ENCODE measurements at regions not wholly inside any gene's neighbourhood (a gene's known extent, or its start where the extent isn't known, plus 50 kb on each side); places are given as distances from the start of the nearest gene placed in this dataset.
A peak's percentile ranks its signal among the peaks of the same experiment; 100 is the strongest.
"Not testable (repeated sequence)": the region's sequence is repeated elsewhere in the genome, so short reads cannot be mapped to it uniquely, and the experiment has no call there.

DNA sequence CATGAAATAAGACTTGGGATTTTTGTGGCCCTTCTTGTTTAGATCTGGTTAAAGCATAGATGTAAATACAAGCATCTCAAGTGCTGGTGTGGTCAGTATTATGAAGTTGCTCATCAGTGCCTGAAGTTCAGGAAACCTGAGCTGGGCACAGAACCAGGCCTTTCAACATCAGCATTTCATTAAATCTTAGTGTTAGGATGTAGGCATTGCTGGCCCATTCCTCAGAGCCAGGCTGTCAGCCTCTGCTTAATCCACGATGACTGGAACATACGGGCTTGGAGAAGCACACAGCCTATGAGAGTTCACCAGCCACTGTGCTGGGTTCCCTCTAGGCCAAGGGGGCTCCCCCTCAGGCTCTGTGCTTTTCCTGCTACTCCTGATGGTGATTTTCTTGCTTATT lies 270.2 kb downstream of the EN1 start:
- intact Hi-C loops (cut with DNase I) = no loop called here
- DNase-seq = no peak

DNA sequence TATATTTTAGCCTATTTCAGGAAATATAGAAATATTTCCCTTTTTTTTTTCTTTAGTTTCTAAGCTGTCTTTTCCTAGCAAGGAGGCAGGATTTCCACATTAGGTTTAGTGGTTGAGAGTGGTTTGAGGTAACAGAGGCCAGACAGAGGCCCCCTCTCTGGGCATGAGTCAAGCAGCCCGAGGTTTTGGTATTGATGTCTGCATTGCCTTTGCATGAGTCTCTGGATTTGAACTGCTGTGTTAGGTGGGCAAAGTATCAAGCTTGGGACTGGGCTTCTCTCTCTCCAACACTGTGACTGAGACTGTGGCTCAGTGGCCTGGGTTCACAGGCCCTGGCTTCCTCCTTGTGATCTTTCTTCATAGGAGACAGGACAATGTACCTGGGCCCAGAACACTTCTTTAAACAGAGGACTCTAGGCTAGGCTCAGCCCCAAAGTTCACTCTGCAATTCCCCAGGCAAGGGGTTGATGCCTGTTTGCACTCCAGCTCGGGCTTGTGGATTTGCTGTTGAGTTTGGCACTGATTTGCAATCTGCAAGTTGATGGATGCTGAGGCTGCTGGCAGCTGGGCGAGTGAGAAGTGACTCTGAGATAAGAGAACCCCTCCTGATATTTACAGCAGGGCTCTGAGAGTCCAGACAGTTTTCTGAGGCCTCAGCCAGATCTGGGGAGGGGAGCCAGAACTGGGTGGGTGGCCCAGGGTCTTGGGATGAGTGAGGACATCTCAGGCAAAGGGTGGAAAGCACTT lies 271.2 kb downstream of the EN1 start:
- intact Hi-C loops (cut with DNase I) = no loop called here
- DNase-seq = no peak

DNA sequence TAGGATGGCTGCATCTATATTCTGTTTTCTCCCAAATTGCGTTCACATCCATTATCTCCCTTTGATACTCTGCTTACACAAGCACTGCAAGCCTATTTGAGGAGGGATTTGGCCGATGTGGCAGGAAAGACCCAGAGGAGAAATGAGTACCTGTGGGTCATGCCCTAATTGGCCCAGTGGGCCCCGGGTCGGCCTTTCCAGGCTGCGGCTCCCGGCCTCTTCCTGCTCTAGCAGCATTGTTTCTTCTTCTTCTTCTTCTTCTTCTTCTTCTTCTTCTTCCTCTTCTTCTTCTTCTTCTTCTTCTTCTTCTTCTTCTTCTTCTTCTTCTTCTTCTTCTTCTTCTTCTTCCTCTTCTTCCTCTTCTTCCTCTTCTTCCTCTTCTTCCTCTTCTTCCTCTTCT lies 275.1 kb downstream of the EN1 start:
- intact Hi-C loops (cut with DNase I) = not testable (repeated sequence)

DNA sequence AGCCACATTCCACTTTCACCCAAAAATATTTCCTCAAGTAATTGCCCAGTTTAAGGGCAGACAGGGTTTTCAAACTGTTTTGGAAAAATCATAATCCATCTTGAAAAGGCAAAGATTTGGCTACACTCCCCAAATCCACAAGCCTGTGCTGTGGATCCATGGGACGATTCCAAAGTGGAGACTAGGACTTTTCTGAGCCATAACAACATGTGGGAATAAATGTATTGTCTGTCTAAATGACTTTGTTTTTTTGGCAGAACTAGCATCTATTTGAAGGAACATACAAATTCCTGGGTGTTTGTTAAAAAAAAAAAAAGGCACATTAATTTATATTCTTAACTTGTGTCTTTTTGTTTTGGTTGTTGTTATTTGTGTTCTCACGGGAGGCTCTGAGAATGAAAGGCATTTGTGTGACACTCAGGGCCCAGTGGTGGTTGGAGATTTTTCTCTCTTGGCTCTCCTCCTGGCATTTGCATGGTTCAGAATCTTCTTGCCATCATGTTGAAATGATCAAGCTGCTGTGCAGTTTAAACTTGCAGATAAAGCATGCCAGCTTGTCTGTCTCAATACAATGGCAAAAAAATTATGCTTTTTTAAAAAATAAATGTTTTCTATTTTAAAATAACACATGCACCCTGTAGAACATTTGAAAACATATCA lies 277.4 kb downstream of the EN1 start:
- DNase-seq = no peak
- intact Hi-C loops (cut with DNase I) = no loop called here

More for the DNA sequence above, 275.1 kb downstream of the EN1 start:
- peak in 1 of 10 donors; percentile 79 for DNase-seq

DNA sequence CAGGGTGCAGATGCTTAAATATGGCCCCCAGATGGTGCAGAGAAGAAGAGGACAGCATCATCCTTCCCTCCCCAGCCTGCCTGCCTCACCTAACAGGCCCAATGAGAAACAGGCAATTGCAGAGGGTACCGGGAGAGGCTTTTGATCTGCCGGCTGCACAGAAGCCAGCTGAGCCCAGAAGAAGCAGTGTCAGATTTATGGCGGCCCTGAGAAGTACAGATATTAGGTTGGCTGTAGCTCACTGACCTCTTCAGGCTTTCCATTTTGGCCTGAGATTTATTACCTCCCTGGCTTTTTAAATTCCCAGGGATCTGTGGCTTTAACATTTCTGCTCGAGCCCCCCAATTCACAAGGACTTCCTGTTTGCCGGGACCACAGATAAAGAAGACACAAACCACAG lies 278.7 kb downstream of the EN1 start:
- intact Hi-C loops (cut with DNase I) = no loop called here
- DNase-seq = no peak

DNA sequence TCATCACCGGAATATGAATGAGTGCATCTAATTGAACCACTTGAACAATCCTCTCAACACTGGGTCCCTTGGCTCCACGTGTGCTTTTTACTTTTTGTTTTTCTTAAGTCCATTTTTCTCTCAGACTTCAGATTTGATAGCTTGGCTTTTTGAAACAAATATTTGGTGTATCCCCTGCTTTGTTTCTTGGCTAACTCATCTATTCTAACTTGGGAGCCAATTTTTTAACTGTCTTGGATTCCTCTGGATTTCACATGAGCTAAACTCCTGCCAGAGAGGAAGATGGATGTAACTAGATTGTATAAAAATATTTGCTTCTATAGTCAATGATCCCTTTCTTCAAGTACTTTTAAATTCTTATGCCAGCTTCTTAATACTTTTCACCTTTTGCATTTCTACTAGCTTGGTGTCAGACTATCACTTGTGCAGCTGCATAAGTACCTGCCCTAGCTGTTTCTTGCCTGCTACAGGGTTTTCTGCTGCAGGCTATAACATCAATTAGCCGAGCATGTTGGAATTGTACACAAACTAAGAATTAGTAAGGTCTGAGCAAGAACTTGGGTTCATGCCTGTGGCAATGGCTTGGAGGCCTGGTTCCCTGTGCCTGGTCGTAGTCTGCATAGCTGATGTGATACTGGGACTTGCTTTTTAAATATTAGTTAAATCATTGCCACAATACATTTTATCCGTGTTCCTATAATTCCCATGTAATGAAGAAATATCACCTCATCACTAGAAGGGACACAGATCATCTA lies 281.5 kb downstream of the EN1 start:
- intact Hi-C loops (cut with DNase I) = no loop called here
- DNase-seq = no peak

DNA sequence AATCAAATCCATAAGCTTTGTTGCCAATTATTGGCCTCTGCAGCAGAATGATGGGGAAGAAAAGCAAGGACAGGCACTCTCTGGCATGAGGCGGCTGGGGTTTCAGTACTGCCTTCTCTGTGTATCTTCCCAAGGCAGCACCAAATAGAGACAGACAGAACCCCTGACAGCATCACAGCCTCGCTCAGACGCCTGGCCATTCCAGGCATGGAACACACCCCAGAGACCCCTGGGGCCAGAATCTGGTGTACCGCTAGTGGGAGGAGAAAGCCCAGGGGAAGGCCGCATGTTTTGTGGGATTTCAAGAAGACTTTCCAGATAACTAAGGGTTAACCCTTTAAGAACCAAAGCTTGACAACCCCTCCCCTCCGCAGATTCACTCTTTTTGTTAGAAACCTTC lies 282.1 kb downstream of the EN1 start:
- DNase-seq = no peak
- intact Hi-C loops (cut with DNase I) = no loop called here

DNA sequence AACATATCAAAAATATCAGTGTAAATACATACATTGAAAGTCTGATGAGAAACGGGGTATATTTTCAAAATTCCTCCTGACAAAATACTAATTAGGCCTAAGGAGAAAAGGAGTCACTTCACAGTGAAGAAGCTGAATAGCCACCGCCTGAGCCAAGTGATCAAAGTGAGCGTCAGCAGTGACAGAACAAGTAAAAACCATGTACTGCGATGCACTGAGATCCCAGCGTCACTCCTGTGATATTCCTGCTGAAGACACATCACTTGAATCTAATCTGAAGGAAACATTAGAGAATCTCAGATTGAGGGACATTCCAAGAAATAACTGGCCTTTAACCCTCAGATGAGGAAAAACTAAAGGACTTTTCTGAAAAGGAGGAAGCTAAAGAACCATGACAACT lies 285.3 kb downstream of the EN1 start:
- DNase-seq = no peak
- intact Hi-C loops (cut with DNase I) = no loop called here

DNA sequence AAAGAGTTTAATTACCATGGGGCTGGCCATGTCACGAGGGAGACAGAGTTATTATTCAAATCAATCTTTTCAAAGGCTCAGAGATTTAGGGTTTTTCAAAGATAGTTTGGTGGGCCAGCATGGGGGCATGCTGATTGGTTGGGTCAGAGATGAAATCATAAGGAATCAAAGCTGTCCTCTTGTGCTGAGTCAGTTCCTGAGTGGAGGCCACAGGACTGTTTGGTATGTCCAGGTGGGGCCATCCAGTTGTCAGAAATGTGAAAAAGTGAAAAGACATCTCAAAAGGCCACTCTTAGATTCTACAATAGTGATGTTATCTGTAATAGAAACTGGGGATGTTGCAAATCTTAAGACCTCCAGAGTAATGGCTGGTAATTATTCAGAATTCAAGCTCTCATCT lies 288.6 kb downstream of the EN1 start:
- intact Hi-C loops (cut with DNase I) = no loop called here
- DNase-seq = no peak

DNA sequence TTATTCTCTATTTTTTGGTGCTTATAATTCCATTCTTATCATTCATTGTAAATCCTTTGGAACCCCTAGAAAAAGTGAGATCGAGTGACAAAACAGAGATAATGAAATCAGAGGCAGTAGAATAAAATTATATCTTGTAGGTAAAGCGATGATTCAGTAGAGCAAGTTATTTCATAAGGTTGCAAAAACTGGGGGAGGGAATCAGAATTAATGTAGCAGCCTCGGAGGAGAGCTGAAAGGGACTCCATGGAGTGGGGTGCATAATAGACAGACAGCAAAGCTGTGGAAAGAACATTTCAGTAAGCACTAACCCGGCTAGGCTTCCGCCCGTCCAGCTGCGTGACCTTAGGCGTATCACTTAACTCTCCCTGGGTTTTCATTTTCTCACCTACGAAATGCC lies 289.7 kb downstream of the EN1 start:
- DNase-seq = no peak
- intact Hi-C loops (cut with DNase I) = no loop called here

DNA sequence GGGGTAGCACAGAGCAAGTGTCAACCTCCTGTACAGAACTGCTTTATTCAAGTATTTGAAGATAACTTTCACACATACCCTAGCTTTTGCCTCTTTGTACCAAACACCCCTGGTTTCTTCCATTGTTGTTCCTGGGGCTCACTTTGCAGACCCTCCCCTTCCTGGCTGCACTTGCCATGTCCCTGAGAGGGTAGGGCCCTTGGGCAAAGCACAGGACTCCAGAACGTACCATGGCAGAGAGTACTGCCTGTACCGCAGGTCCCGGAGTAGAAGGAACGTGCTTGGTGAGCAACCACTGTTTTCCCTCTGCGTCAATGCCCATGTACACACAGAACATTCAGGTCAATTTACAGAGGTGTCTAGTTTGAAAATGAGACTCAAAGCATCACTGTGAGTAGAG lies 290.4 kb downstream of the EN1 start:
- intact Hi-C loops (cut with DNase I) = no loop called here
- no peak for DNase-seq

DNA sequence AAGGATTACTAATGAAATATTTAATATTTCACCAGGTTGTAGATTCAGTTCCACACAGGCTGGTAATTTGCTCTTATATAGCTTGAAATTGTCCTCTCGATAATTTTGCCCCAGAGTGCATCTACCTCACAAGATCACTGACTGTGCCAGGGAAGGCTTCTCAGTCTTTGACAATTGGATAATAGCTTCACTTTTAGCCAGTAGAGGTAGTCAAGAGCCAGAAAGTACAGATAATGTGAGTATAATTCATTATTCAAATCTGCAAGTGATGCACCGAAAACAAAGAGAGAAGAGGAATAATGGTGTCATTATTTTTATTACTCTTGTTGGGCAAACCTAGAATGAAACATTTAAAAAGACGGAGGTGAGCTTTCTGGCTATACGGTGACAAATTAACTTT lies 292.8 kb downstream of the EN1 start:
- intact Hi-C loops (cut with DNase I) = no loop called here
- no peak for DNase-seq

DNA sequence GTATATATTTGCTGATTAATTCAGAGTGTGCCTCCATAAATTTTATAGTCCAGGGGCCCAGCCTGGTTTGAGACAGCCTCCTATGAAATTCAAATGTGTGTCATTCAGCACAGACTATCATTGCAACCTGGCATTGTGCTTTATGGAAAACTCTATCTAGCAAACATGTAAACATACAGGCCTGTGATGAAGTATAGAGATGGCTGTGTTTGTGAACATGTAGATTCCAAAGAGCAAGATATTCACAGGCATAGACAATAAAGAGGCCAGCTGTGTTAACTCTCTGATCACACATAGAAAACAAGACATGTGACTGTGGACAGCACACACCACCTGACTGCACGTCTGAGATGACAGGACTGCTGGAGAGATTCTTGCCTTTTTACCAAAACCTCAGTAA lies 297.9 kb downstream of the EN1 start:
- no peak for DNase-seq
- intact Hi-C loops (cut with DNase I) = no loop called here

DNA sequence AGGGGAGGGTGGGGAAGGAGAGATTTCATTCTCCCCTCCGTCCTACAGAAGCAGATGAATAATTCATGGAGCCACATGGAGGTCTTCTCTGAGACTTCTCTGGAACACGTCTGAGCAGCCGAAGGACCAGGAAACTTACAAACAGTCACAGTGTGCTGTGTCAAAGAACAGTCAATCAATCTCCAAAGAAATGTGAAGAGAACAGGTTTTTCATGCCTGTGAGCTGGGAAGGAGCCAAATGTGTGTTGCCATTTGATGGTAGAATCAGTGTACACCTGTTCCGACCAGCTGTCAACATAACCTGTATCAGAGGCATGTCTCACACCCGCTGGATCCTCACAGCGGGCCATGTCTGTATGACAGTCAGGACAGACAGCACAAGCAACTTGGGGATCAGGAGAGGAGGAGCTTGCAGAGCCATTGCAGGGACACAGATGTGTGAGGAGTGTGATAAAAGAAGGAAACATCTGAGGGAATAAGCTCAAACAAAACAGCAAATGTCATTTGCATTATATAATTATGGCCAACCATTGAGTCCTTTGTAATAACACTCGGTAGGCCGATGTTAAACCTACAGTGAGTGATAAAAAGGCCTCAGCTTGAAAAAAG lies 298.5 kb downstream of the EN1 start:
- intact Hi-C loops (cut with DNase I) = no loop called here

DNA sequence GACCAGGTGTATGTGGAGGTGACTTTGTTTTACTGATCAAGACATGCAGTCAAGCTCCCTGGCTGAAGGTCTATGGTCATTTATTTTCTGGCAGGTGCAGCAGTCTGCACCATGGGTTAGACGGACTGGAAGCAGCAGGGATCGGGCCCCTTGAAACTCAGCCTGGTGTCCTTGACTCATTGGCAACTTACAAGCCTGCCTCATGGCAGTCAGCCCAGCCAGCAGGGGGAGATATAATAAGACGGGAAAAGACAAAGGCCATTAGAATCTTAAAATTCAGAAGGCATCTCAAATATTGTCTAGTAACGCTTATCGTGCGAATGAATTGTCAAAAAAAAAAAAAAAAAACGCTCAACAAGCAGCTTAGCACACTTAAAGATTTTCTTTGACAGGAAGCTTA lies 308.2 kb downstream of the EN1 start:
- DNase-seq = peak in 1 of 10 donors; percentile 27
- intact Hi-C loops (cut with DNase I) = no loop called here

More for the DNA sequence above, 298.5 kb downstream of the EN1 start:
- DNase-seq = no peak

DNA sequence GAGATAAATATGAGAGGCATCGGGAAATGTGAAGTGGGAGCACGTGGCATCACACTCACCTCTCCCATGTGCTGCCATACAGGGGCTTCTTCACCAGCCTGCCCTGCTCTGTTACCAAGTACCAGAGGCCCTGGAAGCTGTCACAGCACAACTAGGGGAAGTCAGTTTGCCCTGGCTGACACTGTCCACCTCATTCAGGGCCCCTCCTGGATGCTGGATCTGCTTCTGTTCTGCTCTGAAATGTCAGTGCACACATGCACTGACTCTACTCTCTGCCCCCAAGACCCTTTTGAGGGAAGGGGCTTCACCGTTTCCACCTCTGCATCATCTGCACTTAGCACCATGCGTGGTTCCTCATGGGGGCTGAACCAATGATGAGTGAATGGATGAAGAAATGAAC lies 311.1 kb downstream of the EN1 start:
- no peak for DNase-seq
- intact Hi-C loops (cut with DNase I) = no loop called here

DNA sequence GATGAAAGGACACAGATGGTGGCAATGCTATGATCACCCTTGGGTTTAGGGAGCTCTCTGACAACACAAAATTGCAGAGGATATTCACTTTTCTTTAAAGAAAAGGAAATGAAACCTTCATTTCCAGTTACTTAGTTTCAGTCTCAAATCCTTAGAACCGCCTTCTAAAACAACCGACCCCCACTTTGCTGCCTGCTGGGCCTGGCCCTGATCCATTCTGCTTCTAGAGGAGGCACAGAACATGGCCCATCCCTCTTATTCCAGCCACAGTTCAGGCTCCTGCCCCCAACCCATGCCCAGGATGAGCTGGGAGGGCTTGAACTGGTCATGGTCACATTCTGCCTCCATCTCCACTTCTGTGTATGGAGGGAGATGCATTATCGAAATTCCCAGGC lies 311.6 kb downstream of the EN1 start:
- intact Hi-C loops (cut with DNase I) = no loop called here
- DNase-seq = no peak

DNA sequence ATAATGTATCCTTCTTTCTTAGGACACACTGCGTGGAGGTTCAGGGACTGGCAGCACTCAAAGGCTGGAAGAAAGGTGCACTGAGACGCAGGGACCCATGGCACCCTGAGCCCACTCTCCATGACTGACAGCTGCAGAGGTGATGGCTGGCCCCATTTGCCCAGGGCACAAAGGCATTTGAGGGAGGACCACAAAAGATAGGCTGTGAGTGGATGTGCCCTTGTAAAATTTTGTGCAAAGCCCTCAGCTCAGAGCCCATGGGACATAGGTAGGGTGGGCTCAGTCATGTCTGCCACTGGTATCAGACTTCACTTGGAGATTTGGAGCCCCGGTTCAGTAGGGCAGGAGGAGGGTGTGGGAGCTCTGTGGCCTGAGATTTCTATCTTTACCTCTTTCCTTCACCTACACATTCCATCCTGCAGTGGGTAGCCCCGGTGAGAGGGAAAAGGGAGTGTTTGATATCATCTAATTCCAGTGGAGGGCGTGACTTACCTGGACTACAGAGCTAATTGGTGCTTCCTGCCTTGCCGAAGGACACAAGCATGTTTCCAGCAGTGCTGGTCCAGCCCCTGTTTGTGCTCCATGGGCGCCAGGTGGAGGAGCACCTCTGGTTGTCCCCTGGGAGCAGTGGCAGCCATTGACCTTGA lies 312.2 kb downstream of the EN1 start:
- peak in 1 of 10 donors; percentile 53 for DNase-seq
- intact Hi-C loops (cut with DNase I) = no loop called here

DNA sequence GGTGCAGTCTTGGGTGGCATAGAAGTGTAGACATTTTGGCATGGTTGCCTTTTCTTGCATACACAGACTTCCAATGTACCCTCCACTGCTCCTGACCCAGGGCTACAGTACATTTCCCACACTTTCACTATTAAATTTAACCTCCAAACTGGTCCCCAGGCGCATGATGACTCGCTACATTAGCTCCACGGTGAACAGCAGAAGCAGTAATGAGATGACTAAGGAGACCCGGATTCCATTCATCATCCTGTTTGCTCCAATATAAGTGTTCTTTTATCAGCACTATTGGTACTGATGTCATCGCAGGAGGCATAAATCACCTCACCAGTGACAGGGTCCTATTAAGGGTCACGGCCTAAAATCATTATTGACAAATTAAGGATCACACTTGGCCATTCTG lies 316.5 kb downstream of the EN1 start:
- DNase-seq = no peak
- intact Hi-C loops (cut with DNase I) = no loop called here

DNA sequence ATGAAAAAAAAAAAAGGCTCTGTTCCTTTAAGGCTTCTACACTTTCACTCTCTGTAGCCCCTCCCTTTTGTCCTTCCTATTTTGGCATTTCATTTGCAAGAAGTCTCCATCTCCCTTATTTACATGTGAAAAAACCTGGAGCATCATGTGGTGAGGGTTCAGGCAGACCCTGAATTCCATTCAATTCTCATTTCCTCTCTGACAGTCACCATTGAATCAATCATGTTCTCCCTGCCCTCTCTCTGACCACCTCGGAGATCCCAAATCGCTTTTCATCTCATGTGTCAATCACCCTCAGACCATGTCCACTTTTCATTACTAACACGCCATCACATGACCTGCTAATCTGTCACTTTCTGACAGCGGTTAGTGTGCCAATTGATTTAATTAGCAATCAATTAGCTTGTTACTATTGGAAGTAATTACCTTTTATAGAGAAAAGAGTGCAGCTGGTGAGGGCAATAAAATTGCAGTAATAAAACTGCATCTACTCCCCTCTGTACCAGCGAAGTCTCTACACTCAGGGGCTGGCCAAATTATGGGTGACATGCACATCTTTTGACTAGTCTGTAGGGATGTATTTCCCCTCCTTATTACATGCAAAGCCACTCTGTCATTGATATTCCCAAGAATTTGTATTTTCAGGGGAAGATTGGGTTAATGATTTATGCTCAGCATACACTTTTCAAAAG lies 317.4 kb downstream of the EN1 start:
- intact Hi-C loops (cut with DNase I) = no loop called here
- DNase-seq = no peak
